ENCODE measurements at regions not wholly inside any gene's neighbourhood (a gene's known extent, or its start where the extent isn't known, plus 50 kb on each side); places are given as distances from the start of the nearest gene placed in this dataset.
"Not testable (repeated sequence)": the region's sequence is repeated elsewhere in the genome, so short reads cannot be mapped to it uniquely, and the experiment has no call there.

- DNase-seq (ENCODE audit: low read depth in 2 of 3, low spot score in 2 of 3) = no peak
These were observed 1011.7 kb downstream of the GATA3 start for GRCh38 chr10:9066152-9066551.

DNA sequence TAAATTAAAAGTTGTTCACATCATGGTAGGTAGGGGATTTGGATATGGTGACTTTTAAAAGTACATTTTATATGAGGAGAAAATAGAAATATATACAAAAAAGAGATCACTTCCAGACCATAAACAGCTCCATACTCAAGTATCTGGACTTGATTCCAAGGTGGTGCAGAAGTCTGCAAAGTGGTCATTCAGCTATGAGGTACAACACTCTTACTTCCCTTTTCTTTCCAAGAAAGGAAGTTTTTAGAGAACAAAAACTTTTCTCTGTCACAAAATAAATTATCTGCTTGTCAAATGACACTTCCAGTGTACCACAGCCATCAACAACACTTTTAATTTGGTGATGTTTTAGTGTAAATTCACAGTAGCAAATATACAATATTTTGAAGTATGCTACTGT, 1013.5 kb downstream of the GATA3 start:
- DNase-seq (ENCODE audit: low read depth in 2 of 3, low spot score in 2 of 3) = no peak

DNA sequence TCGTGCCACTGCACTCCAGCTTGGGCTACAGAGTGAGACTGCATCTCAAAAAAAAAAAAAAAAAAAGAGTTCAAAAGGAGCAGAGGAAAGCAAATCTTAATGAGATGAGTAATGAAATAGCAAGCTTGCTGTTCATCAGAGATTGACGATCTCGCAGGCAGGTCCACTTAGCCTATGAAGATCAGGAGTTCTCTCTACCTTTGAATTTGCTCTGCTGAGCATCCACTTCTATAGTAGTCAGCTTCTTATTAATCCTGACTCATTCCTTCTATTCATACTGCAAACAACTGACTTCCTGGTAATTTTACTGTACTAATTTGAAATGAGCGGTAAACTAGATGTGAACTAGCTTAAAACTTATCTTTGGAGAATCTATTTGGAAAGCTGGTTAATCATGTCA, 1014.6 kb downstream of the GATA3 start:
- DNase-seq (ENCODE audit: low read depth in 2 of 3, low spot score in 2 of 3) = no peak

DNA sequence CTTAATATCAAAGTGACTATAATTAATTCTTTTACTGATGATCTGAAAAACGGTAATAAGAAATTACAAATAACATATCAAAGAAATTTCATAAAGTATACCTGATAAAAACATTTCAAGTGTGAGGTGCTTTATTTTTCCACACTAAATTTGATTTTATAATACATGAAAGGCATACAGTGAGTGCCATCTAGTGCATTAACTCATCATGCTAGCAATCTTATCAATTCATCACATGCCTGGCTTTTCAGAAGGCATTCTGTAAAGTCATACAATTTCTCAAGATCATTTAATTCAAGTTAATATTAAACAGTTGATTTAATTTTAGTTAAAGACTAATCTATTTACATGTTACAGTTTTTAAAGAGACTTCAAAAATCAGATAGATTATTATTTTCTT, 1020.9 kb downstream of the GATA3 start:
- DNase-seq (ENCODE audit: low read depth in 2 of 3, low spot score in 2 of 3) = no peak

- no peak for DNase-seq (ENCODE audit: low read depth in 2 of 3, low spot score in 2 of 3)
These were observed 1021.6 kb downstream of the GATA3 start for GRCh38 chr10:9076066-9076465.

DNA sequence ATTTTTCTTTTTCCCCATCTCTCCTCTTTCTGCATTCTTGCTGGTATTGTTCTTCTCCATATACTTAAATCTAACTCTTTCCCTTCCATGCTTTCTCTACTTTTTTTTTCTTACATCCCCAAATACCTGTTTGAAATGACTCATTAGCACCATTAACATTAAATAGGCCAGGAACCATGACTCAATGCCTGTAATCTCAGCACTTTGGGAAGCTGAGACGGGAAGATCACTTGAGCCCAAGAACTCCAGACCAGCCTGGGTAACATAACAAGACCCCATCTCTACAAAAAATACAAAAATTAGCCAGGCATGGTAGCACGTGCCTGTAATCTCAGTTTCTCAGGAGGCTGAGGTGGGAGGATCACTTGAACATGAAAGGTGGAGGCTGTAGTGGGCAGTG, 1026.8 kb downstream of the GATA3 start:
- DNase-seq (ENCODE audit: low read depth in 2 of 3, low spot score in 2 of 3) = no peak

GRCh38 chr10:9081961-9082360, 1027.5 kb downstream of the GATA3 start:
- no peak for DNase-seq (ENCODE audit: low read depth in 2 of 3, low spot score in 2 of 3)

DNA sequence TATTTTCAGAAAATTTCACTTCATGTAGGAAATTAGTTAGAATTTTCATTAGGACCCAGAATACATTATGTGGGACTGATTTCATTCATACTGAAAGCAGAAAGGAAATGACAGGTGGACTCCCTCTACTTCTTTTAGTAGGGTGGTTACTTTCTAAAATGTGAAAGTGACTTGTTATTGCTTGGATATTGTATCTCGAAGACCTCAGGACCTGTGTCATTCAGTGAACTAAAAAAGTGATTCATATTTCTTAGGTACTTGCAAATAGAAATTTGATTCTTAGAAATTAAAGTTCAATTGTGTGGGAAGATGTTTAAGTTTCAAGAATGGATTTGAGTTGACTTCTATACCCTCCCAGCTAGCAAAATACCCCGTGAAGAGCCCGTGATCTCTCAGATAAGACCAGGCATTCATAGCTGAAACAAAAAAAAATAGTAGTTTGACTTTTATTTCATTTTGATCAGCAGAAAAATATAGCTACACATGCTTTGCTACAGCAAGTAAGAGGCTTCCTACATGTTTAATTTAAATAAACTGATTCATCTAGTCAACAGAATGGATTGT, 1037.1 kb downstream of the GATA3 start:
- no peak for DNase-seq (ENCODE audit: low read depth in 2 of 3, low spot score in 2 of 3)

DNA sequence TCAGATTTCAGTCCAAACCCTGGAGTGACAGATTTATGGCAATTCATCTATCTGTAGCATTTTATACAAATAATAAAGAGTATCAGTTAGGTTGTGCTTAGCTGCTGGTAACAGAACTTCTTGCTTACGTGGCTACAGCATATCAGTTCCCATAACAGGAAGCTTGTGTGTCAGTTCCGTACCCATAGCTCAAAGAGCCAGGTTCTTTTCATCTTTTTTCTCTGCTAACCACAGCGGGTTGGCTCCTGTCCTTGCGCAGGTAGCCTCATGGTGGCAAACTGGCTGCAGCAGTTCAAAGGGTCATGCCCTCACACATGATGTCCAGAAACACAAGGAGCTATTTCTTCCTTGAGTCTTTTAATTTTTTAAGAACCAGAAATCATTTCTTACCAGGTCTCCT, 1041.8 kb downstream of the GATA3 start:
- DNase-seq (ENCODE audit: low read depth in 2 of 3, low spot score in 2 of 3) = no peak

DNA sequence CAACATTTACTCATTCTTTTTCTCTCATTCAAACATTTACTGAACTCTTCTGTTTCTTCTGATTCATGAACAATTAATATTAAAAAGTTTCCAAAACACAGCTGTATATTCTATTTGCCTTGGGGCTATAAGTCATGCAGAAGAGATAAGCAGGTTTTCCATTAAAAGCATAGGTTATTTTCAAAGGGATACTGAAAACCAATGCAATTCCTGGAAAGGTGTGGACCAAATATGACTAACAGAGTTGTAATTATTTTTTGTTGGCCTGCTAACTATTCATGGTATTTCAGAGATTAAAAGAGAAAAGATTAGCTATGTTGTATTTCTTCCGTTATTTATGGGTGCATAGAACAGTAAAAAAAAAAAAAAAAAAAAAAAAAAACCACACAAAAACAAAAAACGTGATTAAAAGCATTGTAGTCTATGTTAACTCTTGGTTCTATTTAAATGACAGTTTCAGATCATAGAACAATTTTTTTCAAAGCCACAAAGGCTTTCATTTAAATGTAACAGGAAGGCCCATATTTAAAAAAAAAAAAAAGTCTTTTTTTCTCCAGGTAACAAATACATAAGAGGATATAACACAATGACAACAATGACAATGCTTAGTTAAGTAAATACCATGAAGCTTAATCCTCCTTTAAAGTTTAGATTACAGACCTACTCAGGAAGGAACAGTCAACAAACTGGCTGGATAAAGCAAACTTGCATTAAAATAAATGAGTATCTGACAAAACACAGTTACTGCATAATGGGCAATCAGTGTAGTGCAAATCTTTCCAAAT, 1042.9 kb downstream of the GATA3 start:
- no peak for DNase-seq (ENCODE audit: low read depth in 2 of 3, low spot score in 2 of 3)

- DNase-seq (ENCODE audit: low read depth in 2 of 3, low spot score in 2 of 3) = no peak
These were observed 1043.5 kb downstream of the GATA3 start for GRCh38 chr10:9097991-9098306.

DNA sequence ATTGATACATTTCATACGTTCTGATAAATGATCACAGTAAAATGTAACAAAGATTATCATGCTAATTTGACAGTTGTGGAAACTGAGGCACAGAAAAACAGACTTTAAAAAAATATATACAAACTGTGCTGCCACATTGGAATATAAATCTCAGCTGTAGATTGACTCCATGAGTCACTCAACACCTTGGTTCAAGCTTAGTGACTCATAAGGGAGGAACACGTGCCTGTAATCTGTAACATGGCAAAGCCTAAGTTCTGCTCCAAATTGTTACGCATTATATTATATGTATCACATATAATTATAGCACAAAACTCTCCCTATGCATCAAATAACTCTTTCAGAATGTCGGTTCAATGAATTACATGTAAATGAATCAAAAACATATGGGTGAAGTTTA, 1047.5 kb downstream of the GATA3 start:
- DNase-seq (ENCODE audit: low read depth in 2 of 3, low spot score in 2 of 3) = no peak

GRCh38 chr10:9103301-9103700, 1048.8 kb downstream of the GATA3 start:
- DNase-seq (ENCODE audit: low read depth in 2 of 3, low spot score in 2 of 3) = no peak

- DNase-seq (ENCODE audit: low read depth in 2 of 3, low spot score in 2 of 3) = no peak
These were observed 1057.5 kb downstream of the GATA3 start for GRCh38 chr10:9111976-9112375.

GRCh38 chr10:9126728-9127127, 1072.2 kb downstream of the GATA3 start:
- DNase-seq (ENCODE audit: low read depth in 2 of 3, low spot score in 2 of 3) = no peak

DNA sequence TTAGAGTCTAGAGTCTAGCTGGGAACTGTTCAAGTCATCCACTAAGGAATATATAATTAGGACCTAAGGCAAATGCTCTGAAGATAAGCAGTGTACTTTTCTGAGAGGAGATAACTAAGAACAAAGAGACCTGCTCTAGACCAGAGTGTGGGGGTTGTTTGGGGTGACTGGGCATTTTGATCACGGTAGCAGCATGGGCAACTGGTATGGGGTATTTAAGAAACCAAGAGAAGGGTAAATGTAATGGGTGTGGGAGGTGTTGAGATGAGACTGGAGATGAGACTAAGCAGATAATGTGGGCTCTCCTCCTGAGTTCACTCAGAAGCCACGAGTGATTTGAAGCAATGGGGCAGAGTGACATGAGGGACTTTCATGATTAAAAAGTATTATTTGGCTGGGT, 1082.9 kb downstream of the GATA3 start:
- DNase-seq (ENCODE audit: low read depth in 2 of 3, low spot score in 2 of 3) = no peak

- not testable (repeated sequence) for DNase-seq (ENCODE audit: low read depth in 2 of 3, low spot score in 2 of 3)
These were observed 1084.3 kb downstream of the GATA3 start for GRCh38 chr10:9138829-9139228.

- DNase-seq (ENCODE audit: low read depth in 2 of 3, low spot score in 2 of 3) = no peak
These were observed 1085.9 kb downstream of the GATA3 start for GRCh38 chr10:9140373-9140772.

- no peak for DNase-seq (ENCODE audit: low read depth in 2 of 3, low spot score in 2 of 3)
These were observed 1093.0 kb downstream of the GATA3 start for GRCh38 chr10:9147475-9147874.

DNA sequence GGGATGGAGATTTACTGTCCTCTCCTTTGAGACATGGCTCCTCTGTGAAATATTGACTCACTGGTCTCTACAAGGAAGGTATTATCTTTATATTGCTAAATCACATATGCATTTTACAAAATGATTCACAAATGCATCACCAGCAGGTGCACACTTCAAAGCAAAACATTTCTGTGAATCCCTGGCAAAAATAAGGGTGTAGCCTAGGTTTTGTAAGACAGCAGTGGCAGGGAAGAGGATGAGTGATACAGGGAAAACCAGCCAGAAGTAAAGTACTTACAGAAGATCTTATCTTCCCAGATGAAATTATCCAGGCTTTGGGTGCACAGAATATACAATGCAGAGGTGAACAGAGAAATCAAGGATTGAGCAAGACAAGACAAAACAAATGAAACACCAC, 1094.6 kb downstream of the GATA3 start:
- no peak for DNase-seq (ENCODE audit: low read depth in 2 of 3, low spot score in 2 of 3)

- DNase-seq (ENCODE audit: low read depth in 2 of 3, low spot score in 2 of 3) = not testable (repeated sequence)
These were observed 1098.6 kb downstream of the GATA3 start for GRCh38 chr10:9153057-9153456.

GRCh38 chr10:9157656-9158055, 1103.2 kb downstream of the GATA3 start:
- no peak for DNase-seq (ENCODE audit: low read depth in 2 of 3, low spot score in 2 of 3)

GRCh38 chr10:9158675-9159074, 1104.2 kb downstream of the GATA3 start:
- no peak for DNase-seq (ENCODE audit: low read depth in 2 of 3, low spot score in 2 of 3)

Measured in activated CD8-positive, alpha-beta memory T cell treated with anti-CD3 and anti-CD28 coated beads for 48 hours (primary cell).